ENCODE measurements at regions not wholly inside any gene's neighbourhood (a gene's known extent, or its start where the extent isn't known, plus 50 kb on each side); places are given as distances from the start of the nearest gene placed in this dataset.

DNA sequence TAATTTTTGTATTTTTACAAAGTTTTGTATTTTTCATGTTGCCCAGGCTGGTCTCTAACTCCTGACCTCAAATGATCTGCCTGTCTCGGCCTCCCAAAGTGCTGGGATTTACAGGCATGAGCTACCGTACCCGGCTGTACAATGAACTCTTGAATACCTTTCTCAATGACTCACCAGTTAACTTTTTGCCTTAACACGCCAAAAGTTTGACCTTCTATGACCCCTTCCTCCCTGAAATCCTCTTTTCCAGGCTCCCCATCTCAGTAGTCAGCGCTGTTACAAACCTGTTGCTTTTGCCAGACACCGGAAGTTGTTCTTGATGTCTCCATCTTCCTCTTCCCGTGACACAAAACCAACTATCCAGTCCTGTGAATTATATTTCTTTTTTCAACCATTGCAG is 158.1 kb upstream of the ASIC2 start:
- CTCF ChIA-PET = no interaction called here
- POLR2A ChIA-PET = no interaction called here
- no peak for DNase-seq (ENCODE audit: low read depth)

DNA sequence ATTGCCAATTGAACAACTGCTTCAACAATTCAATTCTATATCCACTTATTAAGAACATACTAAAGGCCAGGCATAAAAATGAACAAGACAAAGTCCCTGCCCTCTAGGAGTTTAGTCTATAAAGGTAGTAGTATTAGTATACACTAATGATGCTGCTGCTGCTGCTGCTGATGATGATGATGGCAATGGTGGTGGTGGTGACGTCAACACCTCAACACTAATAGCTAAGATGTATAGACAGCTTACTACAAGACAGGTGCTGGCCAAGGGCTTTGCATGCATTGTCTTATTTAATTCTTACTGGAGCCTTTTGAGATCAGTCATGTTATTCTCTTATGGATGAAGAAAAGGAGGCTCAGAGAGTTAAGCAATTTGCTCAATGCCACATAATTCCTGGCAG is 164.4 kb upstream of the ASIC2 start:
- TF ChIP-seq, protein P1, sequence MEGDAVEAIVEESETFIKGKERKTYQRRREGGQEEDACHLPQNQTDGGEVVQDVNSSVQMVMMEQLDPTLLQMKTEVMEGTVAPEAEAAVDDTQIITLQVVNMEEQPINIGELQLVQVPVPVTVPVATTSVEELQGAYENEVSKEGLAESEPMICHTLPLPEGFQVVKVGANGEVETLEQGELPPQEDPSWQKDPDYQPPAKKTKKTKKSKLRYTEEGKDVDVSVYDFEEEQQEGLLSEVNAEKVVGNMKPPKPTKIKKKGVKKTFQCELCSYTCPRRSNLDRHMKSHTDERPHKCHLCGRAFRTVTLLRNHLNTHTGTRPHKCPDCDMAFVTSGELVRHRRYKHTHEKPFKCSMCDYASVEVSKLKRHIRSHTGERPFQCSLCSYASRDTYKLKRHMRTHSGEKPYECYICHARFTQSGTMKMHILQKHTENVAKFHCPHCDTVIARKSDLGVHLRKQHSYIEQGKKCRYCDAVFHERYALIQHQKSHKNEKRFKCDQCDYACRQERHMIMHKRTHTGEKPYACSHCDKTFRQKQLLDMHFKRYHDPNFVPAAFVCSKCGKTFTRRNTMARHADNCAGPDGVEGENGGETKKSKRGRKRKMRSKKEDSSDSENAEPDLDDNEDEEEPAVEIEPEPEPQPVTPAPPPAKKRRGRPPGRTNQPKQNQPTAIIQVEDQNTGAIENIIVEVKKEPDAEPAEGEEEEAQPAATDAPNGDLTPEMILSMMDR (IDR thresholded peaks at IDR 0.05; ENCODE audit: insufficient read depth, low read depth, low read length) = no peak
- DNase-seq (ENCODE audit: low read depth) = no peak
- no peak overlapping the region for H3K4me3 ChIP-seq (ENCODE audit: low read depth, low read length)
- POLR2A ChIA-PET = no interaction called here
- CTCF ChIA-PET = no interaction called here
- no peaks in the 10 kb centered on the region for H3K36me3 ChIP-seq (ENCODE audit: control insufficient read depth, insufficient read depth, low read length)
- H3K27me3 ChIP-seq (ENCODE audit: control insufficient read depth, insufficient read depth, low read length) = no peaks in the 10 kb centered on the region

More for the DNA sequence above, 158.1 kb upstream of the ASIC2 start:
- Histone ChIP-seq H3K27me3 (ENCODE audit: control insufficient read depth, insufficient read depth, low read length) (no peaks in the 10 kb centered on the region), H3K4me3 (ENCODE audit: low read depth, low read length) (no peak overlapping the region), H3K36me3 (ENCODE audit: control insufficient read depth, insufficient read depth, low read length) (no peaks in the 10 kb centered on the region)
- TF ChIP-seq, protein P1 (IDR thresholded peaks at IDR 0.05; ENCODE audit: insufficient read depth, low read depth, low read length) = no peak

GRCh38 chr17:33459078-33459940 is 166.2 kb upstream of the ASIC2 start:
- CTCF ChIA-PET = no interaction called here
- no peaks in the 10 kb centered on the region for H3K36me3 ChIP-seq (ENCODE audit: control insufficient read depth, insufficient read depth, low read length)
- H3K4me3 ChIP-seq (ENCODE audit: low read depth, low read length) = no peak overlapping the region
- POLR2A ChIA-PET = no interaction called here
- no peak for DNase-seq (ENCODE audit: low read depth)
- no peaks in the 10 kb centered on the region for H3K27me3 ChIP-seq (ENCODE audit: control insufficient read depth, insufficient read depth, low read length)
- TF ChIP-seq, protein P1 (IDR thresholded peaks at IDR 0.05; ENCODE audit: insufficient read depth, low read depth, low read length) = no peak

DNA sequence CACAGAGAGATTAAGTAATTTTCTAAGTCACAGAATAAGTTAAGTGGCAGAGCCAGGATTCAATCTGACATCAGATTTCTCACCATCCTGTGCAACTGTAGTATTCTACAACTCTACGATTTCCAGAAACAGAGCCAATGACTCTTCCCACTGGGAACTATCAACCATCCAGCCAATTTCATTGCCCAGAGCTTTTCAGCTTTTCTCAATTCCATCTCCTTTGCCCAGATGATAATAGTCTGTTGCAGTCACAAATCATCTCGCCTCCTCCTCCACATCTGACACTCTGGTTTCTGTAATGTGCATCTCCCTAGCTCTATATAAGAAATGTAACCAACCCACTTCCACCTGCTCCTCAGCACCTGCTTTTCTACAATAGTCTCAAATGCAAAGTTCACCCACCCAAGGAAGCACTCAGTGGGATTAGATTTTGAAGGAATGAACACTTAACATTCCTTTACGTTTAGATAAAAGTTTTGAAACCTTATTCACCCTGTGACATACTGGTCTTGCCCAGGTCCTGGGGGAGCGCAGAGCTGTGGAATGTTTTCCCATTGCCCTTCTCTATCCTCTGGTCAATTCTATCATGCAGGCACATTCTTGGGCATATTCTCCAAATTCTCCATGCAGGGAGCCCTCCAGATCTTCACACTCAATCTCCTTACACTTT is 167.8 kb upstream of the ASIC2 start:
- ChIA-PET POLR2A (no interaction called here), CTCF (no interaction called here)
- no peaks in the 10 kb centered on the region for H3K27me3 ChIP-seq (ENCODE audit: control insufficient read depth, insufficient read depth, low read length)
- H3K36me3 ChIP-seq (ENCODE audit: control insufficient read depth, insufficient read depth, low read length) = no peaks in the 10 kb centered on the region
- H3K4me3 ChIP-seq (ENCODE audit: low read depth, low read length) = no peak overlapping the region
- DNase-seq (ENCODE audit: low read depth) = no peak
- TF ChIP-seq, protein P1 (IDR thresholded peaks at IDR 0.05; ENCODE audit: insufficient read depth, low read depth, low read length) = no peak

DNA sequence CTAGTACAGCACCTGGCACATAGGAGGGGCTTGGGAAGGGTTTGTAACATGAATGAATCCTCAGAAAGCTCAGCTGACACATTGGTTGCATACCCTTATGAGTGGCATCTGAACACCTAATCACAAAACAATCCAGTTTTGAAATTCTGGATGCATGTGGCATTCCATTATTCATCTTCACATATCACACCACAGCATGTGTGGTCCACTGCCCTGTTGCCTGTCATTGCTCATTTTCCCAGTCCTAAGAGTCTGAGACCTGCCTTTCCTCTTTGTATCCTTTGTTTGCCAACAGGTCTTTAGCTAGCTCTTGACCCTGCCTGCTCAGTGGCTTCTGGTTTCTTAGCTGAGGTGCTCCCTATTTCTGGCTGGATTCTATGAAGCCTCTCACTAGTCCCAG is 170.8 kb upstream of the ASIC2 start:
- POLR2A ChIA-PET = no interaction called here
- no peak for DNase-seq (ENCODE audit: low read depth)
- no peaks in the 10 kb centered on the region for H3K36me3 ChIP-seq (ENCODE audit: control insufficient read depth, insufficient read depth, low read length)
- no peaks in the 10 kb centered on the region for H3K27me3 ChIP-seq (ENCODE audit: control insufficient read depth, insufficient read depth, low read length)
- H3K4me3 ChIP-seq (ENCODE audit: low read depth, low read length) = no peak overlapping the region
- CTCF ChIA-PET = no interaction called here
- TF ChIP-seq, protein P1 (IDR thresholded peaks at IDR 0.05; ENCODE audit: insufficient read depth, low read depth, low read length) = no peak
